Neuron (in vitro differentiated cells): ENCODE measurements at regions not wholly inside any gene's neighbourhood (a gene's known extent, or its start where the extent isn't known, plus 50 kb on each side); places are given as distances from the start of the nearest gene placed in this dataset.
"Not testable (repeated sequence)": the region's sequence is repeated elsewhere in the genome, so short reads cannot be mapped to it uniquely, and the experiment has no call there.

Source experiments
- H2AFZ ChIP-seq: one replicate; pipeline ENCODE4 v1.6.1; 2013; ENCODE audit warnings: low read depth, mild to moderate bottlenecking, inconsistent platforms, low read length, moderate library complexity
- H3K27me3 ChIP-seq: one replicate; pipeline ENCODE4 v1.6.1; 2013; ENCODE audit warnings: low read length; ENCODE audit not compliant: insufficient read depth
- H3K36me3 ChIP-seq: one replicate; pipeline ENCODE4 v1.6.1; 2013; ENCODE audit warnings: low read length; ENCODE audit not compliant: insufficient read depth
- H3K4me1 ChIP-seq: one replicate; pipeline ENCODE4 v1.6.1; 2013; ENCODE audit warnings: low read length; ENCODE audit not compliant: insufficient read depth
- H3K4me3 ChIP-seq: 2 replicates; pipeline ENCODE4 v1.5.1; 2013; ENCODE audit warnings: mild to moderate bottlenecking, low read length, moderate library complexity
- H3K9me3 ChIP-seq: one replicate; pipeline ENCODE4 v1.6.1; 2013; ENCODE audit warnings: low read length

DNA sequence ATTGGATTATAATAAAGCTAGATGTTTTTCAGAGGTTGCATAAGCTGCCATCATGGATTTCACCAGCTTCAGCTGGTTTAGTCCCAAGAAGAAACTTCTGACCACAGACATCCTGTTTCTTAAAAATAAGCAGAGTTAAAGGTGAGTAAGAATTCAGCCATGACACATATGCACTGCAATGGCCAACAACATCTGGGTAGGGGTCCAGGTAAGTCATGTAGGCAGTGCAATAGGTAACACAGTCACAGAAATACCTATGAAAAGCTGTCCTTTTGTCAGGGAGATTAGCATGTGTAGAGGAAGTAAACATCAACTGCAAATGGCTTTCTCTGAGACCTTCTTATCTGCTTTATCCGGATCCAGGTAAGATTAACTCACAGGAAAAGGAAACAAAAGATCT lies 85.6 kb downstream of the PPIAL4G start:
- H3K27me3 ChIP-seq, H2AFZ ChIP-seq, H3K4me3 ChIP-seq, H3K9me3 ChIP-seq, H3K36me3 ChIP-seq, H3K4me1 ChIP-seq: not testable (repeated sequence)

DNA sequence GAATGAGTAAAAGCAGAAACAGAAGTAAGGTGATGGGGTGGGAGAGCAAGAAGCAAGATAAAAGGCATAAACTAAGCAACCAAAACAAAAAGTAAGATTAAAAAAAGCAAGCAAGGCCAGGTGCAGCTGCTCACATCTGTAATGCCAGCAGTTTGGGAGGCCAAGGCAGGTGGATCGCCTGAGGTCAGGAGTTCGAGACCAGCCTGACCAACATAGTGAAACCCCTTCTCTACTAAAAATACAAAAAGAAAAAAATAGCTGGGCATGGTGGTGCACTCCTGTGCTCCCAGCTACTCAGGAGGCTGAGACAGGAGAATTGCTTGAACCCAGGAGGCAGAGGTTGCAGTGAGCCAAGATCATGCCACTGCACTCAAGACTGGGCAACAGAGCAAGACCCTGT lies 90.6 kb downstream of the PPIAL4G start:
- H3K36me3 ChIP-seq, H3K4me1 ChIP-seq, H3K27me3 ChIP-seq, H2AFZ ChIP-seq, H3K9me3 ChIP-seq, H3K4me3 ChIP-seq: not testable (repeated sequence)

DNA sequence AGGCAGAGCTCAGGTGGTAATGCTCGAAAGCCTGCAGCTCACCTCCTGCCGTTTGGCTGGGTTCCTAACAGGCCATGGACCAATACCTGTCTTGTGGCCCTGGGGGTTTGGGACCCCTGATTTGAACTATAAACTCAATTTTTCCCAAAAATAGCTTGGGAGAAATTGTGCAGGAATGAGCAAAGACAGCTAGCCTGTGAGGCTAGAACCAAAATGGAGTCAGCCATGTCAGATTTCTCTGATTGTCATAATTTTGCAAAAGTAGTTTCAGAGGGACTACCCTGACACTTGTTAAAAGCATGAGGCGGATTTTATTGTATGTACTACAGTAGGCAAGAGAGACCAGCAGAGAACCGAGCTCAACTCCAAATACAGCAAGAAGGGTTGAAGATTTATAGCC lies 91.8 kb downstream of the PPIAL4G start:
- not testable (repeated sequence) for H3K36me3 ChIP-seq, H3K4me3 ChIP-seq, H2AFZ ChIP-seq, H3K27me3 ChIP-seq, H3K9me3 ChIP-seq, H3K4me1 ChIP-seq

DNA sequence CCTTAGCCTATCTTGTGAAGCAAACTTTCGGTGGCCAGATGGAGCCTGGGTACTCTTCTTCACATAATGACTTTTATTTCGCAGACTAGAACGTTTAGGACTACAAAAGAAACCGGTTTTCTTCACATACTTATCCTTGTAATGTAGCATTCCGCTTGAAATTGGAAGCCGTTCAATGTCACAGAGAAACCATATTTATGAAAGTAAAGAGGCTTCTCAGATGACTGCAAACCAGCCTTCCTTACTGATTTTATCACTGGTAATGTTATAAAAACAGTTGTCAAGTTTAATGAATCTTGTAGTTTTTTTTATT lies 94.1 kb downstream of the PPIAL4G start:
- H2AFZ ChIP-seq, result no peak overlapping the region
- no peak overlapping the region for H3K4me3 ChIP-seq
- H3K27me3 ChIP-seq, result no peaks in the 10 kb centered on the region
- H3K4me1 ChIP-seq, result peaks cover 3% of the 10 kb centered on the region
- no peaks in the 10 kb centered on the region for H3K36me3 ChIP-seq
- H3K9me3 ChIP-seq, result peaks cover under 1% of the 10 kb centered on the region

DNA sequence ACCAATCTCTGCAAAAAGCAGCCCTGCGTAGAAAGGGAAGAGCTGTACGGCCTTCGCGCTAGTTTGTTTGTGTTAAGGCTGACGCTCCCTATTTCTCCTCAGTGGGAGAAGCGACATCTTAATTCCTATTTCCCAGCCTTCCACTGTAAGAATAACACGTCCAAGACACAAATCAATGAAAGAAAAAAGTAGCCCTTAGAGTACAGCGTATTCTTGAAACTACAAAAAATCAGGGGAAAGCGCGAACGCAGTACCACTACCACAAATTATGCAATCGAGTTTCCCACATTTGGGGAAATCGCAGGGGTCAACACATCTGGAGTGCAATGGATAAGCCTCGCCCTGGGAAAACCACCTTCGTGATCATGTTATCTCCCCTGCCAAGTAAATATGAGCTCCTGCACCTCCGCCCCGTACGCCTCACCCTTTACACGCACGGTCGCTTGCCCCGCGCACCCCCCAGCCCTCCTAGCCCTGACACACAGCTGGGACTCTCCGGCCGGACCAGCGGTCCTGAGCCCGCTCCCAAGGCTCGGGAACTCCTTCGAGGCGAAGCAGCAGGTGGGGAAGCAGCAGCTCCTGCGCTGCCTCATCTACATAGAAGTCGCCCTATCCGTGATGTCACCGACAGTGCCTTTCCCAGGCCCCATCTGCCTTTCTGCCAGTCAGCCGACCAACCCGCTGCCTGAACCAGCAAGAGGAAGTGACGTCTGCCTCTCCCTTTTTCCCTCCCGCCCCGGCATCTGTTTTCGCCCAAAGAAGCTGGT lies 94.7 kb downstream of the PPIAL4G start:
- H3K4me3 ChIP-seq, result no peak overlapping the region
- peaks cover 2% of the 10 kb centered on the region for H3K9me3 ChIP-seq
- peaks cover 3% of the 10 kb centered on the region for H3K4me1 ChIP-seq
- no peaks in the 10 kb centered on the region for H3K36me3 ChIP-seq
- no peak overlapping the region for H2AFZ ChIP-seq
- H3K27me3 ChIP-seq, result no peaks in the 10 kb centered on the region

DNA sequence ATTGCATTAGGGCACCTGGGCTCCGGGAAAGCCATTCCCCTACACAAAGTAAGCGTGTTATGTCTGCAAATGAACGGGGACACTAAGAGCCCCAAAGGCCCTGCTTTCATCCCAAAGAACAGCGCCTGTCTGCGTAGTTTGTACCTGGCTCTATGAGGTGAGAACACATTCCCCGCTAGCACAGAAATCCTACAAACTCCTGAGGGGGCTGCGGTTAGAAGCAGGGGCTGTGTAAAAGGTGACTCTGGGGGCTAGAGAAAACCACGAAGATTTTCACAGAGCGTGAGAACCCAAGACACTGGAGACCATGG lies 95.2 kb downstream of the PPIAL4G start:
- H3K9me3 ChIP-seq, H2AFZ ChIP-seq, H3K27me3 ChIP-seq, H3K4me3 ChIP-seq, H3K36me3 ChIP-seq, H3K4me1 ChIP-seq: not testable (repeated sequence)

DNA sequence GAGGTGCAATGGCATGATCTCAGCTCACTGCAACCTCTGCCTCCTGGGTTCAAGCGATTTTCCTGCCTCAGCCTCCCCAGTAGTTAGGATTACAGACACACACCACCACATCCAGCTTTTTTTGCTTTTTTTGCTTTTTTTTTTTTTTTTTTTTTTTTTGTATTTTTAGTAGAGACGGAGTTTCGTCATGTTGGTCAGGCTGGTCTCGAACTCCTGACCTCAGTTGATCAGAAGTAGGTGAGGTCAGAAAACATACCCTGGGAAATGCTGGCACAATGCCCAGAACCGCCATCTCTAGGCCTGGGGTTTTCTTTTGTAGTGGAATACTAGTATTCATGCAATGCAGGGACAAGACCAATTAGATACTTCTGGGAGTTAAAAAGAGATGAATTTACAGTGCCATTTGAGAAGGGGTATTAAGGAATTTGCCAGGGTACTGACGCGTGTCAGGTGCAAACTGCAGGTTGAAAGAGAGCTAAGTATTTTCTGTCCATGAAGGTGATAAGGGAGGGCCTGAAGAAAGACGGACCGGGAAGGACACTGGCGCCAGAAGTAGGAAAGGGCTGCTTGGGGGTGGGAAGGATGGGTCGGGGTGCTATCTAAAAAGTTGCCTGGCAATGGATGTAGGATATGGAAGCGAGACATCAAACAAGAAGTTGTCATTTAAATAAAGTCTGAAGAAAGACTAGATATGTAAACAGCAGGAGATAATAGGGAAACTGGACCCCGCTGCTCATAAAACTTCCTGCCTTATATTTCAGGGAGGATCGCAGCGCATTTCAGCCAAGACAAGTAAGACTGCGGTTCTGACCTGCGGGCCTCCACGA lies 95.8 kb downstream of the PPIAL4G start:
- not testable (repeated sequence) for H3K4me1 ChIP-seq, H3K27me3 ChIP-seq, H3K9me3 ChIP-seq, H3K4me3 ChIP-seq, H2AFZ ChIP-seq, H3K36me3 ChIP-seq

DNA sequence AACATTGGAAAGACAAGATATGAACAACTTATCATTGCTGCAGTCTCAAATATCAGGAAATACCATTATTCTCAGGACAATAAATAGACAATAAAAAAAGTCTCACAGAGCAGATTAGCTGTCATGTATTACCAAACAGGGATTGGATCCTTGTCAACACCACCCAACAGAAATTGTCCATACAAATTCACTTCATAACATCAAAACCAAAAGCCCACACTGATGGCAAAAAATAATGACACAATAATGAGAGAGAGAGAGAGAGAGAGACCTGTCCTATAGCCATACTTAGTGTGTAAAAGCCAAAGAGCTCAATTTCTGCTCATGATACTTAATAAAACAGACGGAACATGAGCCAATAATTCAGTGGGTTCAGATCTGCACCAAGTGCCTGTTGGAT lies 96.5 kb downstream of the PPIAL4G start:
- H3K9me3 ChIP-seq, result peaks cover 2% of the 10 kb centered on the region

DNA sequence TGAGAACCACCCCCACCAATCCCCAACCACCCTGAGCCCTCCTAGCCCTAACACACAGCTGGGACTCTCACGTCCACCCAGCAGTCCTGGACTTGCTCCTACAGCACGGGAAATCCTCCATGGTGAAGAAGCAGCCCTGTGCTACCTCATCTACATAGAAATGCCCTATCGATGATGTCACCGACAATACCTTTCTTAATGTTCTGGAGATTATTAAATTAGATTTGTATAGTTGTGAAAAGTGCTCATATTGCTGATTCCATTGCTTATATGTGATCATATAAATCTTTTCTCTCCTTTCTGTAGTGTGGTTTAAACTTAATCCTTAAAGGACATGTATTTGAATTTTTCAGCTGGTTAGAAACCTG lies 97.1 kb downstream of the PPIAL4G start:
- H3K4me3 ChIP-seq, H3K27me3 ChIP-seq, H3K4me1 ChIP-seq, H3K9me3 ChIP-seq, H2AFZ ChIP-seq, H3K36me3 ChIP-seq: not testable (repeated sequence)

More for the DNA sequence above, 96.5 kb downstream of the PPIAL4G start:
- H2AFZ ChIP-seq, result no peak overlapping the region
- peaks cover 3% of the 10 kb centered on the region for H3K4me1 ChIP-seq
- no peak overlapping the region for H3K4me3 ChIP-seq
- H3K27me3 ChIP-seq, result peaks cover 6% of the 10 kb centered on the region
- H3K36me3 ChIP-seq, result no peaks in the 10 kb centered on the region

DNA sequence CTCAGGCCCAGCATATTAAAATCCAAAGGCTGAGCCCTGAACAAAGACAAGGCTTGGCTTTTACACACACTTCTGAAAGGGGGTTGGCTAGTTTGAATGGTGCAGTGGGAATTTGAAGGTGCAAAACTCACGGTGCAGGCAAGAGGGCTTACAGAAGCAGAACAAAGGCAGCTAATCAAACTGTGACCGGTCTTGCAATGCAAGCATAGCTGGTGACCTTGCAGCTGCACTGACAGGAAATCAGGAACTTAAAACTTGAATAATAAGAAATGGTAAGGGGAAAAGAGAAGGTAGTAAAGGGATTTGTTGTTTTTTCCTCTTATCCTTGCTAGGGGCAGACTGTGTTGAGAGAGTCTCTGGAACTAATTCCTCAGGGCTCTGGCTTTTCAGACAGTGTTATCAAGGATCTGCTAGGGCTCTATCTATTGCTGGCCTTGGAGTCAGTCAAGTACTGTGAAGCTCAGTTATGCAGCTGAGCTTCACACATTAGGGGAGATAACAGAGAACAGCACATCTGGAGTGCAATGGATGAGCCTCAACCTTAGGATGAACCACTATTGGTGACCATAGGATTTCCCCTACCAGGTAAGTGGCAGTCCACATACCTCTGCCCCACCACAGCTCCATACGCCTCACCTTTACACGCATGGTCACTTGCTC lies 97.6 kb downstream of the PPIAL4G start:
- Histone ChIP-seq H3K4me3 (no peak overlapping the region), H3K27me3 (peaks cover 6% of the 10 kb centered on the region), H3K9me3 (peaks cover 2% of the 10 kb centered on the region), H2AFZ (no peak overlapping the region), H3K4me1 (peaks cover 3% of the 10 kb centered on the region), H3K36me3 (no peaks in the 10 kb centered on the region)

DNA sequence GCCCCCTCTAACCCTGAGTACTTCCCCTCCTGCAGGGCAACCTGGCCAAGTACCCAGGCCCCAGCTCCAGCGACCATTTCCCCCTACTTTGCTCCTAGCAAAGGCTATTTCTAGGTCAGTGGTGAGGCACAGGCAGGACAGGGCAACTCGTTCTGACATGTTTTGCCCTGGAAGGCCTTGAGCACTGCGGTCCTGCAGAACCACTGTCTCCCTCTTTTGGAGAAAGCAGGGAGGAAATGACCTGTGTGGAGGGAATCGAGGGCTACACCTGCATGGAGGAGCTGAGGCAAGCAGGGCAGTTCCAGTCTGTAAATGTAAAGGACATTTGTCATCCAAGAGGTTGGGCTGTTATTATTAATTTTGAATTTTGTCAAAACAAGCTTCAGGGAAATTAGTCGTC lies 99.1 kb downstream of the PPIAL4G start:
- no peak overlapping the region for H3K4me3 ChIP-seq

DNA sequence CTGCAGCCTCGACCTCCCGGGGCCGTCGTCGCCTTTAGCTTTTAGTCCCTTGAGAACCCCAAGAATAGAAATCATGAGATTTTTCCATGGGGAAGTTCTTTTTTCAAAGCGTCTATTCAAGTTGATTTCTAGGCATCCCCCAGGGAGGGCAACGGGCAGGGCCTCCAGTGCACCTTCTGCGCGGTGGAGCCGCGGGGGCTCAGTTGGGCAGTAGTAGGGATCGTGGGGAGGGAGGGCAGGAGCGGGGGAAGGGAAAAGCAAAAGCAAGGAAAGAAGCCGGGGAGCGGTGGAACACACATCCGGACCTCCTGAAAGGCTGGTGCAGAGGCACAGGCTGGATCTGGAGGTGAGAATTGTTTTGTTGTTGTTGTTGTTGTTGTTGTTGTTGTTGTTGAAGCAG lies 103.4 kb downstream of the PPIAL4G start:
- no peak overlapping the region for H2AFZ ChIP-seq
- H3K9me3 ChIP-seq, result peaks cover 2% of the 10 kb centered on the region
- H3K27me3 ChIP-seq, result peaks cover 6% of the 10 kb centered on the region
- no peaks in the 10 kb centered on the region for H3K36me3 ChIP-seq
- H3K4me3 ChIP-seq, result no peak overlapping the region
- no peaks in the 10 kb centered on the region for H3K4me1 ChIP-seq

More for the DNA sequence above, 99.1 kb downstream of the PPIAL4G start:
- Histone ChIP-seq H3K27me3 (peaks cover 6% of the 10 kb centered on the region), H3K9me3 (peaks cover 2% of the 10 kb centered on the region), H2AFZ (no peak overlapping the region), H3K4me1 (peaks cover 3% of the 10 kb centered on the region), H3K36me3 (no peaks in the 10 kb centered on the region)

DNA sequence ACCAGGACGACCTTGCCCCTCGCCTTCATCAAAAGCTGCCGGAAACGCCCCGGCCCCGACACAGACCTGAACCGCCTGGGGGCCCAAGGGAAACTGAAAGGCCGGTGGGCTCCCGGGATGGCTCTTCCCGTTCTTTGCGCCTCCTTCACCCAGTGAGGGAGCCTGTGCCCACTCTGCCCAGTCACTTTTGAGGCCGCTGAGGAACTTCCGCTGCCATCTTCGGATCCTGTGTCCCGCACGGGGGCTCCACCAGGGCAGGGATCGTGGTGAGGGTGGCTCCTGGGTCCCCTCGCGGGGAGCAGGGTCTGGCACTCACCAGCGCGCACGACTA lies 104.0 kb downstream of the PPIAL4G start:
- Histone ChIP-seq H3K4me3 (no peak overlapping the region), H3K9me3 (peaks cover 2% of the 10 kb centered on the region), H3K4me1 (no peaks in the 10 kb centered on the region), H3K27me3 (peaks cover 6% of the 10 kb centered on the region), H3K36me3 (no peaks in the 10 kb centered on the region), H2AFZ (no peak overlapping the region)
